ENCODE measurements at regions not wholly inside any gene's neighbourhood (a gene's known extent, or its start where the extent isn't known, plus 50 kb on each side); places are given as distances from the start of the nearest gene placed in this dataset.

DNA sequence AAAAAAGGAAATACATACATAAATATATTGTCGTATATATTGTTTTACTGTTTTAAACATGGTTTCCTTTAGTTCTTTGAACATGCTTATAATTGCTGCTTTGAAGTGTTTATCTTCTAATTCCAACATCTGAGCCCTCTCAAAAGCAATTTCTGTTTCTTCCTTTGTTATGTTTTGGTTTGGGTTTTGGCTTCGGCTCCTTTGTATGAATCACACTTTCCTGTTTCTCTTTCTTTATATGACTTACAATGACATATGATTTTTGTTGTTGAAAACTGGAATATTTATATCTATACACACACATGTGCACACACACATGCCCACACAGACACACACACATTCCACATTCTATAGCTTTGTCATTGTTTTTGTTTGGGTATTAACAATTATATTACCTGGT, 1206.7 kb downstream of the CDH12 start:
- ChIA-PET POLR2A (no interaction called here), CTCF (no interaction called here)
- Histone ChIP-seq H3K4me1 (ENCODE audit: control insufficient read depth, insufficient read depth, low read length) (no peaks in the 10 kb centered on the region), H3K4me3 (ENCODE audit: low read depth, low read length) (no peak overlapping the region), H3K9me3 (ENCODE audit: control insufficient read depth, insufficient read depth, low read depth, low read length) (no peaks in the 10 kb centered on the region), H3K36me3 (ENCODE audit: control insufficient read depth in 2 of 2, insufficient read depth in 1 of 2, low read length in 2 of 2) (no peaks in the 10 kb centered on the region), H3K27ac (ENCODE audit: extremely low read depth, low read depth, low read length) (no peak overlapping the region)
- no peak for TF ChIP-seq ZNF777 (tag by site-specific recombination; IDR thresholded peaks at IDR 0.05; ENCODE audit: borderline replicate concordance)

DNA sequence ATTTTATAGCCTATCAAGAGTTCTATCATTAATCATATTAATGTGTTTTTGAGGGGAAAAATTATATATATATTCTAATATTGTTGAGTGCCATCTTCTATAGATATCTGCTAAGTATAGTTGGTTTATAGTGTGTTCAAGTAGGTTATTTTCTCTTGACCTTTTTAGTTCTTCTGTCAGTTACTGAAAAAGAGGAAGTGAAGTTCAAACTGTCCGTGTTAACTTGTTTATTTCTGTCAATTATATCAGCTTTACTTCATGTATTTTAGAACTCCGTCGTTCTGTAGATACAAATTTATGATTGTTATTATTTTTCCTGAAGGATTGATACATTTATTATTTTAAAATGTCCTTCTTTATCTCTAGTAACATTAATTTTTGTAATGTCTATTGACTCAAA, 1209.1 kb downstream of the CDH12 start:
- no peak overlapping the region for H3K4me3 ChIP-seq (ENCODE audit: low read depth, low read length)
- no peaks in the 10 kb centered on the region for H3K9me3 ChIP-seq (ENCODE audit: control insufficient read depth, insufficient read depth, low read depth, low read length)
- POLR2A ChIA-PET = no interaction called here
- no peak overlapping the region for H3K27ac ChIP-seq (ENCODE audit: extremely low read depth, low read depth, low read length)
- no peaks in the 10 kb centered on the region for H3K4me1 ChIP-seq (ENCODE audit: control insufficient read depth, insufficient read depth, low read length)
- CTCF ChIA-PET = no interaction called here
- TF ChIP-seq, protein P1, sequence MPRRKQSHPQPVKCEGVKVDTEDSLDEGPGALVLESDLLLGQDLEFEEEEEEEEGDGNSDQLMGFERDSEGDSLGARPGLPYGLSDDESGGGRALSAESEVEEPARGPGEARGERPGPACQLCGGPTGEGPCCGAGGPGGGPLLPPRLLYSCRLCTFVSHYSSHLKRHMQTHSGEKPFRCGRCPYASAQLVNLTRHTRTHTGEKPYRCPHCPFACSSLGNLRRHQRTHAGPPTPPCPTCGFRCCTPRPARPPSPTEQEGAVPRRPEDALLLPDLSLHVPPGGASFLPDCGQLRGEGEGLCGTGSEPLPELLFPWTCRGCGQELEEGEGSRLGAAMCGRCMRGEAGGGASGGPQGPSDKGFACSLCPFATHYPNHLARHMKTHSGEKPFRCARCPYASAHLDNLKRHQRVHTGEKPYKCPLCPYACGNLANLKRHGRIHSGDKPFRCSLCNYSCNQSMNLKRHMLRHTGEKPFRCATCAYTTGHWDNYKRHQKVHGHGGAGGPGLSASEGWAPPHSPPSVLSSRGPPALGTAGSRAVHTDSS (tag by site-specific recombination; IDR thresholded peaks at IDR 0.05) = no peak
- no peak for TF ChIP-seq ZNF626 (tag by site-specific recombination; IDR thresholded peaks at IDR 0.05)
- TF ChIP-seq ZNF571 (tag by site-specific recombination; IDR thresholded peaks at IDR 0.05) = no peak
- no peak for TF ChIP-seq ZNF670 (tag by site-specific recombination; IDR thresholded peaks at IDR 0.05; ENCODE audit: low read depth)
- TF ChIP-seq, protein P2, sequence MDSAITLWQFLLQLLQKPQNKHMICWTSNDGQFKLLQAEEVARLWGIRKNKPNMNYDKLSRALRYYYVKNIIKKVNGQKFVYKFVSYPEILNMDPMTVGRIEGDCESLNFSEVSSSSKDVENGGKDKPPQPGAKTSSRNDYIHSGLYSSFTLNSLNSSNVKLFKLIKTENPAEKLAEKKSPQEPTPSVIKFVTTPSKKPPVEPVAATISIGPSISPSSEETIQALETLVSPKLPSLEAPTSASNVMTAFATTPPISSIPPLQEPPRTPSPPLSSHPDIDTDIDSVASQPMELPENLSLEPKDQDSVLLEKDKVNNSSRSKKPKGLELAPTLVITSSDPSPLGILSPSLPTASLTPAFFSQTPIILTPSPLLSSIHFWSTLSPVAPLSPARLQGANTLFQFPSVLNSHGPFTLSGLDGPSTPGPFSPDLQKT (IDR thresholded peaks at IDR 0.05; ENCODE audit: borderline replicate concordance, low read depth, low read length) = no peak
- no peaks in the 10 kb centered on the region for H3K36me3 ChIP-seq (ENCODE audit: control insufficient read depth in 2 of 2, insufficient read depth in 1 of 2, low read length in 2 of 2)

DNA sequence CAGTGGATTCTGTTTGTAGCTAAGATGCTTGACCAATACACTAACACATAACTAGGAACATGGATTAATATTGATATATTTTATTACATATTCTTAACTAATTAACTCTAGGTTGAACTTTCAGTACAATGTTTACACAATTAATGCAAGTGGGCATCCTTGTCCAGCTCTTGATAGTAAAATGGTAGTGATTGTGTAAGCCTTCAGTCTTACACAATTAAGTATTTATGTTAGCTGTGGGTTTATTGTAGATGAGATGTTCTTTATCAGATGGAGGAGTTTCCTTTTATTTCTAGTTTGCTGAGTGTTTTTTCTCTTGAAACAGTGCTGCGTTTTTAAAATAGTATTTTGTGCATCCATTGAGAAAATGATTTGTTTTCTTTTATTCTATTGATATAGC, 1210.8 kb downstream of the CDH12 start:
- CTCF ChIA-PET = no interaction called here
- POLR2A ChIA-PET = no interaction called here
- no peaks in the 10 kb centered on the region for H3K4me1 ChIP-seq (ENCODE audit: control insufficient read depth, insufficient read depth, low read length)
- TF ChIP-seq REPIN1 (tag by site-specific recombination; IDR thresholded peaks at IDR 0.05; ENCODE audit: low read depth) = no peak
- TF ChIP-seq ZNF24 (tag by site-specific recombination; IDR thresholded peaks at IDR 0.05) = no peak
- TF ChIP-seq, protein P3, sequence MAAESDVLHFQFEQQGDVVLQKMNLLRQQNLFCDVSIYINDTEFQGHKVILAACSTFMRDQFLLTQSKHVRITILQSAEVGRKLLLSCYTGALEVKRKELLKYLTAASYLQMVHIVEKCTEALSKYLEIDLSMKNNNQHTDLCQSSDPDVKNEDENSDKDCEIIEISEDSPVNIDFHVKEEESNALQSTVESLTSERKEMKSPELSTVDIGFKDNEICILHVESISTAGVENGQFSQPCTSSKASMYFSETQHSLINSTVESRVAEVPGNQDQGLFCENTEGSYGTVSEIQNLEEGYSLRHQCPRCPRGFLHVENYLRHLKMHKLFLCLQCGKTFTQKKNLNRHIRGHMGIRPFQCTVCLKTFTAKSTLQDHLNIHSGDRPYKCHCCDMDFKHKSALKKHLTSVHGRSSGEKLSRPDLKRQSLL (tag by site-specific recombination; IDR thresholded peaks at IDR 0.05) = no peak
- TF ChIP-seq GLIS1 (tag by site-specific recombination; IDR thresholded peaks at IDR 0.05) = no peak
- TF ChIP-seq ZBTB8A (tag by site-specific recombination; IDR thresholded peaks at IDR 0.05) = no peak
- no peak for TF ChIP-seq ZFHX2 (tag by site-specific recombination; conservative IDR thresholded peaks at IDR 0.05)
- TF ChIP-seq ZNF426 (tag by site-specific recombination; IDR thresholded peaks at IDR 0.05) = no peak
- TF ChIP-seq ZNF121 (tag by site-specific recombination; IDR thresholded peaks at IDR 0.05) = no peak
- no peak for TF ChIP-seq ZNF394 (tag by site-specific recombination; IDR thresholded peaks at IDR 0.05; ENCODE audit: borderline replicate concordance)
- TF ChIP-seq ZNF292 (tag by site-specific recombination; IDR thresholded peaks at IDR 0.05; ENCODE audit: borderline replicate concordance, low read depth) = no peak
- TF ChIP-seq, protein P4, sequence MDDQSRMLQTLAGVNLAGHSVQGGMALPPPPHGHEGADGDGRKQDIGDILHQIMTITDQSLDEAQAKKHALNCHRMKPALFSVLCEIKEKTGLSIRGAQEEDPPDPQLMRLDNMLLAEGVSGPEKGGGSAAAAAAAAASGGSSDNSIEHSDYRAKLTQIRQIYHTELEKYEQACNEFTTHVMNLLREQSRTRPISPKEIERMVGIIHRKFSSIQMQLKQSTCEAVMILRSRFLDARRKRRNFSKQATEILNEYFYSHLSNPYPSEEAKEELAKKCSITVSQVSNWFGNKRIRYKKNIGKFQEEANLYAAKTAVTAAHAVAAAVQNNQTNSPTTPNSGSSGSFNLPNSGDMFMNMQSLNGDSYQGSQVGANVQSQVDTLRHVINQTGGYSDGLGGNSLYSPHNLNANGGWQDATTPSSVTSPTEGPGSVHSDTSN (CRISPR knock-in tag; IDR thresholded peaks at IDR 0.05) = no peak
- no peak for TF ChIP-seq KLF8 (tag by site-specific recombination; IDR thresholded peaks at IDR 0.05)
- no peak for TF ChIP-seq YY1 (tag by site-specific recombination; IDR thresholded peaks at IDR 0.05)
- TF ChIP-seq KLF7 (tag by site-specific recombination; IDR thresholded peaks at IDR 0.05; ENCODE audit: borderline replicate concordance) = no peak
- H3K9me3 ChIP-seq (ENCODE audit: control insufficient read depth, insufficient read depth, low read depth, low read length) = no peaks in the 10 kb centered on the region
- no peaks in the 10 kb centered on the region for H3K36me3 ChIP-seq (ENCODE audit: control insufficient read depth in 2 of 2, insufficient read depth in 1 of 2, low read length in 2 of 2)
- H3K27ac ChIP-seq (ENCODE audit: extremely low read depth, low read depth, low read length) = no peak overlapping the region
- no peak overlapping the region for H3K4me3 ChIP-seq (ENCODE audit: low read depth, low read length)
